ENCODE measurements at regions not wholly inside any gene's neighbourhood (a gene's known extent, or its start where the extent isn't known, plus 50 kb on each side); places are given as distances from the start of the nearest gene placed in this dataset.

GRCh38 chr6:150681578-150682395 lies 82.1 kb downstream of the PLEKHG1 start:
- Mint-ChIP-seq H3K27me3 (ENCODE audit: low read depth) (no peaks in the 10 kb centered on the region), H3K36me3 (ENCODE audit: low read depth) (no peaks in the 10 kb centered on the region), H3K9me3 (ENCODE audit: low read depth) (no peaks in the 10 kb centered on the region), H3K27ac (ENCODE audit: unreplicated experiment) (no peak overlapping the region), H3K4me1 (ENCODE audit: low read depth) (no peaks in the 10 kb centered on the region), H3K4me3 (ENCODE audit: unreplicated experiment) (no peak overlapping the region)
- TF ChIP-seq, protein P1, sequence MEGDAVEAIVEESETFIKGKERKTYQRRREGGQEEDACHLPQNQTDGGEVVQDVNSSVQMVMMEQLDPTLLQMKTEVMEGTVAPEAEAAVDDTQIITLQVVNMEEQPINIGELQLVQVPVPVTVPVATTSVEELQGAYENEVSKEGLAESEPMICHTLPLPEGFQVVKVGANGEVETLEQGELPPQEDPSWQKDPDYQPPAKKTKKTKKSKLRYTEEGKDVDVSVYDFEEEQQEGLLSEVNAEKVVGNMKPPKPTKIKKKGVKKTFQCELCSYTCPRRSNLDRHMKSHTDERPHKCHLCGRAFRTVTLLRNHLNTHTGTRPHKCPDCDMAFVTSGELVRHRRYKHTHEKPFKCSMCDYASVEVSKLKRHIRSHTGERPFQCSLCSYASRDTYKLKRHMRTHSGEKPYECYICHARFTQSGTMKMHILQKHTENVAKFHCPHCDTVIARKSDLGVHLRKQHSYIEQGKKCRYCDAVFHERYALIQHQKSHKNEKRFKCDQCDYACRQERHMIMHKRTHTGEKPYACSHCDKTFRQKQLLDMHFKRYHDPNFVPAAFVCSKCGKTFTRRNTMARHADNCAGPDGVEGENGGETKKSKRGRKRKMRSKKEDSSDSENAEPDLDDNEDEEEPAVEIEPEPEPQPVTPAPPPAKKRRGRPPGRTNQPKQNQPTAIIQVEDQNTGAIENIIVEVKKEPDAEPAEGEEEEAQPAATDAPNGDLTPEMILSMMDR (IDR thresholded peaks at IDR 0.05), result no peak
- no peak for DNase-seq (ENCODE audit: low spot score)

DNA sequence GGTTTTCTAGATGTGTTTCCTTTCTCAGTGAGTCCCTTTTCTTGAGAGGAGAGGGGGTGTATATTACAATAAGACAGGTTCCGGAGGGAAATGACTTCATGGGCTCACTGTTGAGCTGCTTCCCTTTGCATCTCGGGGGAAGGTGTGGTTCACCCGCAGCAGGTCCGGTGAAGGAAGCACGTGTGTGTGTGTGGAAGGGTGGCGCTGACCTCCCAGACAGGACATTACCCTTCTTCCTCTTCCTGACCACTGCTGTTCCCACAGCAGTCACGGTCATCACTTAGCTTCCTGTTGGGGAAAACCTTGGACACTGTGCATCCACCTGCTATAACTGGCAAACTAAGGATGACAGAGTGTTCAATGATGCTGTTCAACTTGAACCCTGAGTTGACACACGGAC lies 83.6 kb downstream of the PLEKHG1 start:
- DNase-seq (ENCODE audit: low spot score), result no peak
- TF ChIP-seq, protein P1 (IDR thresholded peaks at IDR 0.05), result no peak
- no peaks in the 10 kb centered on the region for H3K36me3 Mint-ChIP-seq (ENCODE audit: low read depth)
- H3K9me3 Mint-ChIP-seq (ENCODE audit: low read depth), result no peaks in the 10 kb centered on the region
- peaks cover 6% of the 10 kb centered on the region for H3K4me1 Mint-ChIP-seq (ENCODE audit: low read depth)
- no peaks in the 10 kb centered on the region for H3K27me3 Mint-ChIP-seq (ENCODE audit: low read depth)
- H3K4me3 Mint-ChIP-seq (ENCODE audit: unreplicated experiment), result no peak overlapping the region
- no peak overlapping the region for H3K27ac Mint-ChIP-seq (ENCODE audit: unreplicated experiment)

- DNase-seq (ENCODE audit: low spot score), result no peak
- Mint-ChIP-seq H3K4me1 (ENCODE audit: low read depth) (peaks cover 6% of the 10 kb centered on the region), H3K27ac (ENCODE audit: unreplicated experiment) (no peak overlapping the region), H3K36me3 (ENCODE audit: low read depth) (no peaks in the 10 kb centered on the region), H3K9me3 (ENCODE audit: low read depth) (no peaks in the 10 kb centered on the region), H3K27me3 (ENCODE audit: low read depth) (no peaks in the 10 kb centered on the region), H3K4me3 (ENCODE audit: unreplicated experiment) (no peak overlapping the region)
- TF ChIP-seq, protein P1 (IDR thresholded peaks at IDR 0.05), result no peak
Observed at GRCh38 chr6:150684161-150684560, 84.5 kb downstream of the PLEKHG1 start.

DNA sequence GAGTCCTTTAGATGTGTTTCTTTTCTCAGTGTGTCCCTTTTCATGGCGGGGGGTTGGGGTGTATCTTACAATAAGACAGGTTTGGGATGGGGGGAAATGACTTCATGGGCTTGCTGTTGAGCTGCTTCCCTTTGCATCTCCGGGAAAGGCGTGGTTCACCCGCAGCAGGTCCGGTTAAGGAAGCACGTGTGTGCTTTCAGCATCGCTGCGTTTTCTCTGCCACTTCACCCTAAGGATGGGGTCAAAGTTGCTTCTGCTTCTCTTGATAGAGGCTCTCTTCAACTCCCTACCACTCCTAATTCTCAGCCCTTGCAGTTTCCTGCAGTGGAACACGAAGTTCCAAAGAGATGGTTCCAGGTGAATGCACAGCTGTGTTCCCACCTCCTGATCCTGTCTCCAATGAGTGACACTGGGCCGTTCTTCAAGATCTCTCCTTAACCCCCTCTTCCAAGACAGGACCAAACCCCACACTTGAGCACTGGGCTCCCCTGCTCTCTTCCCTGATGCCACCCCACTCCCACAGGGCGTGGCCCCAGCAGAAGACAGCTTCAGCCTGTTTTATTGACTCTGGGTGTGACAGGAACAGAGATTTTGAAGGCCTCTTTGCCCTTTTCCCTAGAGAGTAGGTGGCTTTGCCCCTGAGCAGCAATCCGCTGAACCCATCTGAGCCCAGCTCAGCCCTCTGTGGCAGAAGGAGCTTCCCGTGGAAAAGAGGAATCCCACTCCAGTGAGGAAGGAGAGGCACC lies 85.2 kb downstream of the PLEKHG1 start:
- Mint-ChIP-seq H3K4me3 (ENCODE audit: unreplicated experiment) (no peak overlapping the region), H3K9me3 (ENCODE audit: low read depth) (no peaks in the 10 kb centered on the region), H3K27me3 (ENCODE audit: low read depth) (no peaks in the 10 kb centered on the region), H3K4me1 (ENCODE audit: low read depth) (peaks cover 6% of the 10 kb centered on the region), H3K36me3 (ENCODE audit: low read depth) (no peaks in the 10 kb centered on the region), H3K27ac (ENCODE audit: unreplicated experiment) (no peak overlapping the region)
- DNase-seq (ENCODE audit: low spot score), result no peak
- TF ChIP-seq, protein P1 (IDR thresholded peaks at IDR 0.05), result no peak

DNA sequence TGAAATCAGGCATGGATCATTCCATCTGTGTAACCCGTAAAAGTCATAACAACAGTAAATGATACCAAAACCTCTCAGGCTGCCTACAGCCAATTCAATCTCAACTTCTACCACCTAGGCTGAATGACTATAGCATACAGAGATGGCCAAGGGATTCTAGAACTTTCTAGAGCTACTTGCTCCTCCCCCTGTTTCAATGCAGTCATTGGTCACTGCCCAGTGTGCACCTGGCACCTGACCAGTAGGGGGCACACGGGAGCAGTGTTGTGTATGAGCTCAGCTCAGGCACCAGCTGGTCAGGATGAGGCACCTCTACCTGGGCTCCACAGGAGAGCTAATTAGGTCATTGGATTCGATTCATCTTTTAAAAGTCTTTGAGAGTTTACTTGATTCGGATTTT lies 86.2 kb downstream of the PLEKHG1 start:
- no peaks in the 10 kb centered on the region for H3K9me3 Mint-ChIP-seq (ENCODE audit: low read depth)
- no peaks in the 10 kb centered on the region for H3K27me3 Mint-ChIP-seq (ENCODE audit: low read depth)
- H3K27ac Mint-ChIP-seq (ENCODE audit: unreplicated experiment), result no peak overlapping the region
- peaks cover 6% of the 10 kb centered on the region for H3K4me1 Mint-ChIP-seq (ENCODE audit: low read depth)
- no peak for DNase-seq (ENCODE audit: low spot score)
- no peak overlapping the region for H3K4me3 Mint-ChIP-seq (ENCODE audit: unreplicated experiment)
- TF ChIP-seq, protein P1 (IDR thresholded peaks at IDR 0.05), result peak; percentile 71
- no peaks in the 10 kb centered on the region for H3K36me3 Mint-ChIP-seq (ENCODE audit: low read depth)
